GM19372 (cell line): ENCODE measurements at regions not wholly inside any gene's neighbourhood (a gene's known extent, or its start where the extent isn't known, plus 50 kb on each side); places are given as distances from the start of the nearest gene placed in this dataset.

Experiments
- ATAC-seq: cut with Tn5 transposase; IDR thresholded peaks from one replicate; pipeline ENCODE4 v1.9.1; 2021; ENCODE audit warnings: mild to moderate bottlenecking, low read depth, moderate library complexity; ENCODE audit not compliant: unreplicated experiment

- no peak for ATAC-seq
Observed at GRCh38 chr9:7961076-7961475, 161.5 kb upstream of the DMAC1 start.

- no peak for ATAC-seq
Observed at GRCh38 chr9:7960320-7961050, 160.9 kb upstream of the DMAC1 start.

- ATAC-seq, result no peak
Observed at GRCh38 chr9:7957803-7958202, 158.2 kb upstream of the DMAC1 start.

GRCh38 chr9:7947577-7947976, 148.0 kb upstream of the DMAC1 start:
- ATAC-seq, result no peak

GRCh38 chr9:7946458-7946857, 146.9 kb upstream of the DMAC1 start:
- ATAC-seq, result no peak

- ATAC-seq, result no peak
Observed at GRCh38 chr9:7944572-7944971, 145.0 kb upstream of the DMAC1 start.

- no peak for ATAC-seq
Observed at GRCh38 chr9:7937761-7938491, 138.3 kb upstream of the DMAC1 start.

- ATAC-seq, result no peak
Observed at GRCh38 chr9:7936996-7937395, 137.4 kb upstream of the DMAC1 start.

GRCh38 chr9:7936163-7936562, 136.6 kb upstream of the DMAC1 start:
- no peak for ATAC-seq

- no peak for ATAC-seq
Observed at GRCh38 chr9:7935681-7936080, 136.1 kb upstream of the DMAC1 start.

GRCh38 chr9:7932767-7933166, 133.2 kb upstream of the DMAC1 start:
- ATAC-seq, result no peak

GRCh38 chr9:7930613-7931012, 131.0 kb upstream of the DMAC1 start:
- no peak for ATAC-seq

GRCh38 chr9:7921545-7922197, 122.1 kb upstream of the DMAC1 start:
- no peak for ATAC-seq

GRCh38 chr9:7912037-7912535, 112.5 kb upstream of the DMAC1 start:
- ATAC-seq, result no peak

GRCh38 chr9:7910426-7911020, 110.9 kb upstream of the DMAC1 start:
- ATAC-seq, result no peak

GRCh38 chr9:7909537-7909936, 110.0 kb upstream of the DMAC1 start:
- ATAC-seq, result no peak

- no peak for ATAC-seq
Observed at GRCh38 chr9:7907551-7908337, 108.2 kb upstream of the DMAC1 start.

- no peak for ATAC-seq
Observed at GRCh38 chr9:7906783-7907550, 107.4 kb upstream of the DMAC1 start.

GRCh38 chr9:7901621-7902020, 102.0 kb upstream of the DMAC1 start:
- ATAC-seq, result no peak

GRCh38 chr9:7900541-7900940, 101.0 kb upstream of the DMAC1 start:
- no peak for ATAC-seq
